OCI-LY1 (cell line): ENCODE measurements at regions not wholly inside any gene's neighbourhood (a gene's known extent, or its start where the extent isn't known, plus 50 kb on each side); places are given as distances from the start of the nearest gene placed in this dataset.
A peak's percentile ranks its signal among the peaks of the same experiment; 100 is the strongest.

Experiments
- H2AFZ ChIP-seq: fragments of 200-600 bp; sonication (generic), shearing (Covaris generic); 2 replicates; pipeline ENCODE4 v1.6.0; 2014; ENCODE audit warnings: antibody characterized with exemption, mild to moderate bottlenecking, low read length
- H3F3A ChIP-seq: fragments of 200-600 bp; sonication (generic), shearing (Covaris generic); 2 replicates; pipeline ENCODE4 v1.6.0; 2014; ENCODE audit warnings: mild to moderate bottlenecking, antibody characterized with exemption, low read length, moderate library complexity; ENCODE audit not compliant: insufficient read depth
- H3K27ac ChIP-seq: fragments of 200-600 bp; sonication (generic); 2 replicates; pipeline ENCODE4 v1.5.1; 2014; ENCODE audit warnings: low read length, mixed run types, mild to moderate bottlenecking, low read depth; ENCODE audit not compliant: poor library complexity, severe bottlenecking
- H3K27me3 ChIP-seq: fragments of 200-600 bp; sonication (generic); 2 replicates; pipeline ENCODE4 v1.6.0; 2014; ENCODE audit warnings: antibody characterized with exemption, mild to moderate bottlenecking, low read length, moderate library complexity; ENCODE audit not compliant: insufficient read depth
- H3K36me3 ChIP-seq: fragments of 200-600 bp; sonication (generic); 2 replicates; pipeline ENCODE4 v1.6.1; 2014; ENCODE audit warnings: mild to moderate bottlenecking, antibody characterized with exemption, low read length, moderate library complexity, mixed read lengths; ENCODE audit not compliant: insufficient read depth
- H3K4me1 ChIP-seq: fragments of 200-600 bp; sonication (generic); 2 replicates; pipeline ENCODE4 v1.5.1; 2014; ENCODE audit warnings: mild to moderate bottlenecking, low read length, moderate library complexity; ENCODE audit not compliant: insufficient read depth, severe bottlenecking
- H3K4me2 ChIP-seq: fragments of 200-600 bp; sonication (generic), shearing (Covaris generic); 2 replicates; pipeline ENCODE4 v1.6.1; 2014; ENCODE audit warnings: low read length
- H3K4me3 ChIP-seq: fragments of 200-600 bp; sonication (generic); 2 replicates; pipeline ENCODE4 v1.5.1; 2014; ENCODE audit warnings: low read length, low read depth, mild to moderate bottlenecking, mixed read lengths; ENCODE audit not compliant: poor library complexity, severe bottlenecking
- H3K79me2 ChIP-seq: fragments of 200-600 bp; shearing (Covaris generic); 2 replicates; pipeline ENCODE4 v1.6.1; 2016; ENCODE audit warnings: mixed run types, low read length, mixed read lengths; ENCODE audit not compliant: insufficient read depth
- H3K9ac ChIP-seq: fragments of 200-600 bp; sonication (generic), shearing (Covaris generic); 2 replicates; pipeline ENCODE4 v1.6.1; 2014; ENCODE audit warnings: mild to moderate bottlenecking, low read length, mixed read lengths
- H3K9me2 ChIP-seq: fragments of 200-600 bp; sonication (generic), shearing (Covaris generic); 2 replicates; pipeline ENCODE4 v1.6.1; 2014; ENCODE audit warnings: low read depth, mild to moderate bottlenecking, low read length, mixed read lengths
- H3K9me3 ChIP-seq: fragments of 200-600 bp; shearing (Covaris generic); 2 replicates; pipeline ENCODE4 v1.6.1; 2014; ENCODE audit warnings: low read length, mixed read lengths
- H4K20me1 ChIP-seq: fragments of 200-600 bp; sonication (generic), shearing (Covaris generic); 2 replicates; pipeline ENCODE4 v1.6.0; 2016; ENCODE audit warnings: mild to moderate bottlenecking, low read length; ENCODE audit not compliant: insufficient read depth
- EZH2 ChIP-seq: fragments of 200-600 bp; sonication (generic), shearing (Covaris generic); IDR thresholded peaks from 2 replicates; pipeline ENCODE4 v1.8.0; 2017; ENCODE audit warnings: borderline replicate concordance, mixed run types, mild to moderate bottlenecking, antibody characterized with exemption, low read length, moderate library complexity, mixed read lengths
- TF ChIP-seq, protein P1 (sequence below): fragments of 200-600 bp; sonication (generic), shearing (Covaris generic); IDR thresholded peaks from 2 replicates; pipeline ENCODE4 v1.5.1; 2017; ENCODE audit warnings: mild to moderate bottlenecking, antibody characterized with exemption, low read length, moderate library complexity, mixed read lengths

DNA sequence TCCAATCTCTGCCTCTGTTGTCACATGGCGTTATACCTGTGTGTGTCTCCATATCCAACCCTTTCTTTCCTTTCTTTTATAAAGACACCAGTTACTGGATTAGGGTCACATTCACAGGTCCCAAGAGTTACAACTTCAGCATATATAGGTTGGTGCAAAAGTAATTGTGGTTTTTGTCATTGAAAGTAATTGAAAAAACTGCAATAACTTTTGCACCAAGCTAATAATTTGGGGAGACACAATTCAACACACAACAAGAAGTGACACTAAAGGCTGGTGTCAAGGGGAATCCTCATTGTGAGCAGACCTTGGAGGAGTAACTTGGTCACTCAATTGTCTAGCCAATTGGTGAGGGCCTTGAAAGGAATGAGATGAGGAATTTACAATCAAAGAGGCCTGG, 1366.1 kb downstream of the PCDH9 start:
- H3K4me3 ChIP-seq, result no peak overlapping the region
- no peaks in the 10 kb centered on the region for H3K36me3 ChIP-seq
- TF ChIP-seq EZH2, result no peak
- TF ChIP-seq, protein P1, sequence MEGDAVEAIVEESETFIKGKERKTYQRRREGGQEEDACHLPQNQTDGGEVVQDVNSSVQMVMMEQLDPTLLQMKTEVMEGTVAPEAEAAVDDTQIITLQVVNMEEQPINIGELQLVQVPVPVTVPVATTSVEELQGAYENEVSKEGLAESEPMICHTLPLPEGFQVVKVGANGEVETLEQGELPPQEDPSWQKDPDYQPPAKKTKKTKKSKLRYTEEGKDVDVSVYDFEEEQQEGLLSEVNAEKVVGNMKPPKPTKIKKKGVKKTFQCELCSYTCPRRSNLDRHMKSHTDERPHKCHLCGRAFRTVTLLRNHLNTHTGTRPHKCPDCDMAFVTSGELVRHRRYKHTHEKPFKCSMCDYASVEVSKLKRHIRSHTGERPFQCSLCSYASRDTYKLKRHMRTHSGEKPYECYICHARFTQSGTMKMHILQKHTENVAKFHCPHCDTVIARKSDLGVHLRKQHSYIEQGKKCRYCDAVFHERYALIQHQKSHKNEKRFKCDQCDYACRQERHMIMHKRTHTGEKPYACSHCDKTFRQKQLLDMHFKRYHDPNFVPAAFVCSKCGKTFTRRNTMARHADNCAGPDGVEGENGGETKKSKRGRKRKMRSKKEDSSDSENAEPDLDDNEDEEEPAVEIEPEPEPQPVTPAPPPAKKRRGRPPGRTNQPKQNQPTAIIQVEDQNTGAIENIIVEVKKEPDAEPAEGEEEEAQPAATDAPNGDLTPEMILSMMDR, result no peak
- peaks cover 6% of the 10 kb centered on the region for H3K4me1 ChIP-seq
- H3K9ac ChIP-seq, result no peak overlapping the region
- no peak overlapping the region for H3K4me2 ChIP-seq
- no peak overlapping the region for H3K27ac ChIP-seq
- H3K9me3 ChIP-seq, result peaks cover 4% of the 10 kb centered on the region; the same call in 1 of the 2 replicates
- H3F3A ChIP-seq, result peaks cover under 1% of the 10 kb centered on the region; the same call in 1 of the 2 replicates
- no peaks in the 10 kb centered on the region for H3K79me2 ChIP-seq
- no peak overlapping the region for H2AFZ ChIP-seq
- H3K27me3 ChIP-seq, result no peaks in the 10 kb centered on the region
- no peaks in the 10 kb centered on the region for H4K20me1 ChIP-seq
- H3K9me2 ChIP-seq, result no peaks in the 10 kb centered on the region

GRCh38 chr13:65860306-65860705, 1369.8 kb downstream of the PCDH9 start:
- no peak for TF ChIP-seq EZH2
- TF ChIP-seq, protein P1, result no peak

GRCh38 chr13:65857942-65858565, 1372.1 kb downstream of the PCDH9 start:
- Histone ChIP-seq H3K9me3 (no peaks in the 10 kb centered on the region), H3K36me3 (no peaks in the 10 kb centered on the region), H3K27ac (no peak overlapping the region), H4K20me1 (no peaks in the 10 kb centered on the region), H3K9me2 (no peaks in the 10 kb centered on the region), H3K4me3 (no peak overlapping the region), H3K9ac (no peak overlapping the region), H3F3A (no peaks in the 10 kb centered on the region), H3K79me2 (no peaks in the 10 kb centered on the region), H3K27me3 (no peaks in the 10 kb centered on the region), H3K4me1 (peaks cover 32% of the 10 kb centered on the region), H2AFZ (no peak overlapping the region), H3K4me2 (no peak overlapping the region)
- no peak for TF ChIP-seq EZH2
- TF ChIP-seq, protein P1, result no peak

More at GRCh38 chr13:65860306-65860705, 1369.8 kb downstream of the PCDH9 start:
- 0 out of 2 replicates have a peak overlapping the region, but pooled peaks have one; percentile 20 for H2AFZ ChIP-seq
- no peaks in the 10 kb centered on the region for H4K20me1 ChIP-seq
- no peak overlapping the region for H3K9ac ChIP-seq
- peaks cover 16% of the 10 kb centered on the region for H3K4me1 ChIP-seq
- H3F3A ChIP-seq, result no peaks in the 10 kb centered on the region
- no peak overlapping the region for H3K4me2 ChIP-seq
- H3K4me3 ChIP-seq, result no peak overlapping the region
- H3K79me2 ChIP-seq, result no peaks in the 10 kb centered on the region
- no peaks in the 10 kb centered on the region for H3K36me3 ChIP-seq
- no peaks in the 10 kb centered on the region for H3K9me2 ChIP-seq
- no peak overlapping the region for H3K27ac ChIP-seq
- no peaks in the 10 kb centered on the region for H3K9me3 ChIP-seq
- no peaks in the 10 kb centered on the region for H3K27me3 ChIP-seq
